ENCODE measurements at regions not wholly inside any gene's neighbourhood (a gene's known extent, or its start where the extent isn't known, plus 50 kb on each side); places are given as distances from the start of the nearest gene placed in this dataset.

DNA sequence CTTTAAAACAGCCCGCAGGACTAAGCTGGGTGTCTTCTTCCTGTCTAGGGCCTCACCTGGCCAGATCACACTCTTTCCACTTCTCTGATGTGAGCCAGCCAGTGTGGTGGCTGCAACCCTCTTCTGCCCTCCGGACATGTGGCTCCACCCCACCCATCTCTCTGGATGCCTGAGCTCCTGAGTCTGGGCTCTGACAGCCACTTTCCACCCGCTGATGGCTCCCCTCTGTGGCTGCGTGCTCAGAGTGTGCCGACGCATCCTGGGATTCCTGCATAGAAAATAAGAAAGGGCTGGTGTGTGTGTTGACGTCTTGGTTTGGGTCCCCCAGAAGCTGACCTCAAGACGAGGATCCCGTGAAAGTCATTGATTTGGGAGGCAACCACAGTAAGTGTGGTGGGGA is 181.6 kb downstream of the URI1 start:
- TF ChIP-seq, protein P1, sequence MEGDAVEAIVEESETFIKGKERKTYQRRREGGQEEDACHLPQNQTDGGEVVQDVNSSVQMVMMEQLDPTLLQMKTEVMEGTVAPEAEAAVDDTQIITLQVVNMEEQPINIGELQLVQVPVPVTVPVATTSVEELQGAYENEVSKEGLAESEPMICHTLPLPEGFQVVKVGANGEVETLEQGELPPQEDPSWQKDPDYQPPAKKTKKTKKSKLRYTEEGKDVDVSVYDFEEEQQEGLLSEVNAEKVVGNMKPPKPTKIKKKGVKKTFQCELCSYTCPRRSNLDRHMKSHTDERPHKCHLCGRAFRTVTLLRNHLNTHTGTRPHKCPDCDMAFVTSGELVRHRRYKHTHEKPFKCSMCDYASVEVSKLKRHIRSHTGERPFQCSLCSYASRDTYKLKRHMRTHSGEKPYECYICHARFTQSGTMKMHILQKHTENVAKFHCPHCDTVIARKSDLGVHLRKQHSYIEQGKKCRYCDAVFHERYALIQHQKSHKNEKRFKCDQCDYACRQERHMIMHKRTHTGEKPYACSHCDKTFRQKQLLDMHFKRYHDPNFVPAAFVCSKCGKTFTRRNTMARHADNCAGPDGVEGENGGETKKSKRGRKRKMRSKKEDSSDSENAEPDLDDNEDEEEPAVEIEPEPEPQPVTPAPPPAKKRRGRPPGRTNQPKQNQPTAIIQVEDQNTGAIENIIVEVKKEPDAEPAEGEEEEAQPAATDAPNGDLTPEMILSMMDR (IDR thresholded peaks at IDR 0.05), result no peak
- TF ChIP-seq POLR2A (IDR thresholded peaks at IDR 0.05), result no peak

Measured in heart left ventricle (tissue), 13 donors.